GM18502 (cell line): ENCODE measurements at regions not wholly inside any gene's neighbourhood (a gene's known extent, or its start where the extent isn't known, plus 50 kb on each side); places are given as distances from the start of the nearest gene placed in this dataset.

Source experiments
- ATAC-seq: cut with Tn5 transposase; IDR thresholded peaks from one replicate; pipeline ENCODE4 v1.9.1; 2021; ENCODE audit warnings: mild to moderate bottlenecking; ENCODE audit not compliant: unreplicated experiment, poor library complexity

DNA sequence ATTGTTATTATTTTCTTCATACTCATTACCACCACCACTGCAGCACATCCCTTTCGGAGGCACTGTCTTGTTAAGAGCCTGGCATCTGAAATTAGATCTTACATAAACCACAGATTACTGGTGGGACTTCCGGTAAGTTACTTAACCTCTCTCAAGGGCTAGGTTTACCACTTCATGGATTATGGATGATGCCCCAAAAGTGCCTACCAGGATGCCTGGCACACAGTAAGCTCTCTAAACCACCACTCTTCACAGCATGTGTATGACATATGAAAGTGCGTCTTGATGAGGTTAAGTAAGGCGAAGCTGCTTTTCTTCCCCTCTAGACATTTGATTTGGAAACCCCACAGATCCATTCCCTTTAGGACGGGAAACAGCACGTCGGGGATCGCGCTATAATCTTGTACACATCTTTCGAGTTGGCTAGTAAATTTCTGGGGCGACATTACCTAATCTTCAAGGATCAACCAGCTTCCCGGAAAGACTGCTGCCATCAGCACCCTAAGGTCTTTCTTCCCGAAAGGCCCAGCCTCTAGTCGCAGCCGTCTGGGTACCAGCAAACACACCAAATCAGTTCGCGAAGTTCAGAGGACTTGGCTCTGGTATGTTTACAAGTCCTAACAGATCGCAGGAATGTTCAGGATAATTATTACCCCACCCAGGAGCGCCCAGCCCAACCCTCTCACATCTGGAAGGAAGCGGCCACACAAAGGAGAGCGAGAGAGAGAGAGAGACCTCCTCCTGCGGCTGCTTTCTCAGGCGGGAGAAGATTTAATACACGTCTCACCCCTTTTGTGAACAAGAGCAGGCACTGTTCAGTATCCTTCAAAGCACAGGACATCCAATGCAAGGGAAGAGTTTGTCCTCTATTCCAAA is 155.1 kb upstream of the FRMD4B start:
- ATAC-seq, result no peak

DNA sequence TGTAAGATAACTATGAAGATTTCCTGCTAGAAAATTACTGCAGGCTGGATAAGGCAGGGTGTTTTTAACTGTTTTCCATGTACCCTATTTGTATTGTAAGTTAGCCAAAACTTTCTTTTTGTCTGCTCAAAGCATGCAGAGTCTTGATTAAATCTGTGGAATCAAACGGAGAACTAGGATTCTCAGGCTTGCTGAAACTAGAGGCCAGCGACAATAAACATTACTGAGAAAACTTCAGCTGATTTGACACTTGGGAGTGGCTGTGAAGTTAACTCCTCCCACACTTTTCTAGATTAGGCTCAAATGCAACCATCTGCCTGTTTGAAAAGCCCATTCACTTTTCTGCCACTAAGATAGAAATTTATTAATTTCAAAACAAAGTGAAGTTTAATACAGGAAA is 153.2 kb upstream of the FRMD4B start:
- ATAC-seq, result no peak

DNA sequence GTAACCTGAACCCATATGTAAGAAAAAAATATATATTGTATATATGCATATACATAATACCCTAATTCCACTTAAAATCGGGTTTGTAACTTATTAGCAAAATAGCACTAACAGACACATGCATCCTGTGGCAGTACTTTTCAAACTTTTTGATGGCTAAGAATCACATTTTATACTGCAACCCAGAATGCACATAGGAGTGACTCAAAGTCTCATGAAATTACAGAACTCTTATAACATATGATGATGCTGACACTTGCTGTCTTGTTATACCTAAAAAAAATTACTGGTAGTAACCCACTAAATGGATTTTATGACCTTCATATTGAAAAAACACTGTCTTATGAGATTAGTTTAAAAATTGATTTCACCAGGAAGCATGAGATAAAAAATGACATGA is 152.4 kb upstream of the FRMD4B start:
- ATAC-seq, result no peak

DNA sequence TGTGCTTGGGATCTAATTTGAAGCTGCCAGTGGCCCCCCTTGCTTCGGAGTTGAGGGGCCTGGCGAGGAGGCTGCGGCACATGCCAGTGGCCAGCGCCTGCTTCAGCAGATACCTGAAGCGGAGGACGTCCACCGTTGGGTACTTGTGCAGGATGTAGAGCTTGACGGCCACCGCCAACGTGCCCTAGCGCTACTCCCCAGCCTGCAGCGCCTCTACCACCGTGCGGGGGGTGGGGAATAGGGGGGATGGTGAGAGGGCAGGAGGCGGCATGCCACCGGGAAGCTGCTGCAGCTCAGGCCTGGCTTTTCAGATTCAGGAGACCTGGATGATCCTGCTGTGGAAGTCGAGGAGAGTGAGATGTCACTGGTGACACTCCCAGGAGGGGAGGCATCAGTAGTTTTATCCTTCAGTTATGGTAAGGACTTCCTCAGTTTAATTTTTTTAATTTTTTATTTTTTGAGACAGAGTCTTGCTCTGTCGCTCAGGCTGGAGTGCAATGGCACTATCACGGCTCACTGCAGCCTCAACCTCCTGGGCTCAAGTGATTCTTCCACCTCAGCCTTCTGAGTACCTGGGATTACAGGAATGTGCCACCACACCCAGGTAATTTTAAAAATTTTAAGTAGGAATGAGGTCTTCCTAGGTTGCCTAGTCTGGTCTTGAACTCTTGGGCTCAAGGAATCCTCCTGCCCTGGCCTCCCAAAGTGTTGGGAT is 150.6 kb upstream of the FRMD4B start:
- ATAC-seq, result no peak

DNA sequence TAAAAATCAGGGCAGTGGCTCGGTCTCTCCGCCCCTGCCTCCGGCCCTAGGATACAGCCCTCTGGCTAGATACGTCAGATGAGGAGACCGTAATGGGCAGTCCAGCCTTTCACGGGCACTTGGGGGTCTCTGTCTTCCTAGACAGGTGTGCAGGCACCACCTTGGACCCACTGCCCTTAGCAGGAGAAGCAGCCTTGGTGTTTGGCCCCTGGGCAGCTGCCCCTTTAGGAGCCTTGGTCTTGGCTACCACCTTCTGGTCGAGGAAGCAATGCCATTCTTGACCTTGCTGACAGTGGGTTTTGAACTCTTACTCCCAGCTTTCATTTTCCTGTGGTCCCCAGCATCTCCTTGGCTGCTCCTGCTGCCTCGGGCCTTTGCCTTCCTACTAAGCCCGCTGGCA is 149.7 kb upstream of the FRMD4B start:
- no peak for ATAC-seq

DNA sequence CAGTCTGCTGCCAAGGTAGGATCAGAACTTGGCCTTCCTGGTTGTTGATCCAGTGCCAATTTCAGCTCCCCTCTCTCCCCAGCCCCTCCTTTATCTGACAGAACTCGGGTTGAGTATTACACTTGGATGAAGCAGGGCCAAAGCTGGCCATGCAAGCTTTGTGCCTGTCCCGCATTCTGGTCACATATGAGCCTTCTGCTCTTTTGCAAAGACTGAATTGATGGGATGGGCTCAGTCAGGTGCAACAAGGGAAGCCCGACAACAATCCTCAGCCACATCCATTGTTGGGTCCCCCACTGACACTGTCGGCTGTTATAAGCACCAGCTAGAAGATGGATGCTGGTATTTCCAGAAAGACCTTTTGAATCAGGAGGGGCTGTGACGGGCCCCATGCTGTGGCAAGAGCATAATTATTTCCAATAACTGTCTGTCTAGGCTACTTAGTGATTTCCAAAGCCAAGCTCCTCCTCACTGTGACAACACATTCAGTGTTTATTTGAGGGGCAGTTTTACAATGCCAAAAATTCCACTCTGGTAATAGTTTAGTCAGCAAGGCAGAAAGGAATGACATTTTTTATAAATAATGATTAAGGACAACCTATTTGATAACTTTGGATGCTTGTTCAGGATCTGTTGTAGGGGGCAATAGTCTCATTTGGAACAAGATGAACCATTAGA is 146.8 kb upstream of the FRMD4B start:
- ATAC-seq, result no peak

DNA sequence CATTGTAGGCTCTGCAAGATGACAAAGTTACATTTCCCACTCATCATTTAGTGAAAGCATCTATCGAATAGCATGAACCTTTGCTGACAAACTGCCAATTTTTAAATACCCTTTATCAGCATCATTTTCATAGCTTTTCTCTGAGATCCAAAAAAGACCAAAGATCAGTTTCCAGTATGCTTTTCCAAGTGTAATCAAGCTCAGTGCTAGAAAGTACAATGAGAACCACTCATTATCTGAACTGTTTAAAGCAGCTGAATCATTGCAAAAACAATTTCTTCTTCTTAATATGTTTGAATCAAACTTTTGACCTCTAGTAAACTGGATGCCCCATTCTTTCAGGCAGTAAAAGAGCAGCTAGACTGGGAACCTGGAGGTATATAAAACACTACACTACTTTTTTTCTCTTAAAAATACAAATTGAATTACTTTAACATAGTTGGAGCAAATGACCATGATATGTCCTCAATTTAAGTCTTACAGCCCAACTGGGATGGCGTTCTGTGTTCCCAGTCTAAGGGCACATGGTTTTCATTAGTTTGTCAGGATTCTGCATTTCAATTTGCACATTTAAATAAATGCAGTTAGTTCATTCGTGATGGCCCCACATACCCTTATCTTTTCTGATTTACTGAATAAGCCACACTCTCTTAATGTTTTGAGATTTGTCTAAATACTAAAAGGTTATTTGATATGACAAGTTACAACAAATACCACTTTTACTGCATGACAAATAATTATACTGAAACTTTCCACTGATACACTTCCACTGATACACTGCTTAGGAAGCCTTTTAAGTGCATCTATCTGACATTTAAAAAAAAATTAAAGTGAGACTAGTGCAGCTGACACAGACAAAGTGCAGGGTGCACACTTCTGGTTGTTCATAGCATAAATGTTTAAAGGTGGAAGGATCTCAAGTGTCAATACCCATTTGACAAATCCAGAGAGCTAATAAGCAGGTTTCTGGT is 146.0 kb upstream of the FRMD4B start:
- no peak for ATAC-seq

DNA sequence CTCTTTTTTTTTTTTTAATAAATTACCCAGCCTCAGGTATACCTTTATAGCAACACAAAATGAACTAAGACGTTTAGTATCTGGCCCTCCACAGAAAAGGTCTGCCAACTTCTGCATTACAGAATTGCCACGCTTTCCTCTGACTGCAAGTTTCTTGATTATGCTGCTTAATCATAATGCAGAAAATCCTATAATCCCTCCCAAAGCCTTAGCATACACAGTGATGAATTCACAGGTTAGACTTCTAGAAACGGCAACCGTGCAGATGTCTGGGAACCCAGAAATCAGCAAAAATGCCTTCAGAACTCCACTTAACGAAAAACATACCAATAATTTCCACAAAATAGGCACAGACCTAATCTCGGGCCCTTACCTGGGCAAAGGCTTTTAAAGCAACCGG is 144.7 kb upstream of the FRMD4B start:
- no peak for ATAC-seq

DNA sequence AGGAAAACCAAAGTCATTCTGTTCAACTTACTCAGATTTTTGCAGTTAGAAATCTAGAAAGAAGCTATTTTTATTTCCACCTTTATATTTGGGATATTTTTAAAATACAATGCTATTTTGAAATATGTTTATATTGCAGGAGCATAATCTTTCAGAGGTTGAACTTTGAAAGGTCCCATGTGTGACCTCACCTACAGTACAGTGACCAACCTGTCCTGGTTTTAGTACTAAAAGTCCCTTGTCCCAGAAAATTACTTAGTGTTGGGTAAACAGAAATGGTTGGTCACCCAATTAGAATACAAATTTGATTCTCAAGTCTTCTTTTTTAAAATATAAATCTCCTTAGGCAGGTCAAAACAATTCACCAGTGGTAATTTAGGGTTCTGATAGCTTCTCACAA is 141.6 kb upstream of the FRMD4B start:
- no peak for ATAC-seq

DNA sequence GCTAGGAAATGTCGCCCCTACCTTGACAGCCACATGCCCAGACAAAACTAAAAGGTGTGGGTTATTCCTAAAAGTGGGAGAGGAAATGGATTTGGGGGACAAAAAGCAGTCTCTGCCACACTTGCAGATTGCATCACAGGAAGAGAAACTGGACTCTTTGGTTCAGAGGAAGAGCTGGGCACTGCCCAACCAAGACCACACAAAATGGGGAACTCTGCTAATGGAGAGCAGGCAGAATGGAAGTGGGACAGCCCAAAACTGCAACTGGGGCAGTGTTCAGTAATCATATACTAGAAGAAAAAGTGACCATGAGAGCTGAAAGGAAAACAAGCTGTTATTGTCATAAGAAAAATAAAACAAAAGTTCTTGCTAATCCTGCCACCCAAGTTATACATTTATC is 138.9 kb upstream of the FRMD4B start:
- no peak for ATAC-seq

DNA sequence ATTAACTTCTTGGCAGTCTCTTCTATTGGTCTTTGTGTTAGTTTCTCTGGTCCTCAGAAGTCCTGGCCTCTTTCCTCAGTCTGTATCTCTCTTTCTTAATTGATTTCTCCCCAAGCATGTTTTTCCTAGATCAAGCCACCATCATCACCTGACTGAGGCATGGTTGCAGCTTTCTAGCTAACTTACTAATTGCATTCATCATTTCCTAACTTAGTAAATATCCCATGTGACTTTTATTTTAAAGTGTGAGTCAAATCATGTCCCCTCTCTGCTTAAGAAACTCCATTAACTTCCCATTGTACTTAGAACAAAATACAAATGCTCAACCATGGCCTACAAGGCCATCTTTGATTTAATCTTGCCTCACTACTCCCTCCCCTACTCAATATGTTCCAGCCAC is 135.4 kb upstream of the FRMD4B start:
- no peak for ATAC-seq

DNA sequence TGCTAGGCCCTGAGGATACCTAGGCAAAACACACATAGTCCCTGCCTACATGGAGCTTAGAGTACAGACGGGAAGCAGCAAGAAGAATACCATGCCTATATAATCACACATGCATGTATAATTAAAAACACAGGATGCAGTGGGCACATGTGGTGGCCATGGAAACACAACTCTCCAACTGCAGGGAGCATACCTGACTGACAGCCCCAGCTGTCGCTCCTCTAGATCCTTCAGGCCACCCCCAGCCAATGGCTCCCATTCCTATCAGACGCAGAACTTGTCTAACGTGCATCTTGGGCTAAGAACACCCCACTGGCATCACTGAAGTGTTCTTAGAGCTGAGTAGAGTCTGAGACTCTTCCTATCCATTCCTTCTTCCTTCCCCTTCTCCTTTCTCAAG is 125.5 kb upstream of the FRMD4B start:
- ATAC-seq, result no peak

DNA sequence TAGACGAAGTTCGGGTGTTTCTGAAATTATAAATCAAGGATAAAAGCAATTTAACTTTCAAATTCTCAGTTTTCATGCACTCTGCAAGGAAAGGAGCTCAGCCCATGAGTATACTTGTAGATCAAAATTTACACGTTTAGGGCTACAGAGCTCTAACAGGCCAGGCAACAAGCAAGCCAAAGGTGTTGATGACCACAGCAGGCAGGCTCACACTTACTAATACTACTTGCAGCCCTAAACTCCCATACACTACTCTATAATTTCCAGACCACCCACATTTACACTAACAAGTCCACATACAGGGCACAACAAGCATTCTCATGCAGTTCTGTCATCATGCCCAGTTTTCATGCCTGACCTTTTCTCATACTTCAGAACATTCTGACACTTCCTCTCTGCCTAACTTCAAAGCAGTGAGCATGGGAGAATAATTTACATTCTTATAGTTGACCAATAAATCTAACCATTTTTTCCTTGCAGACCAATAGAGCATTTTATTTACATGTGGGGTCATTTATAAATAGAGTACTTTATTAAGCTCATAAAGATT is 124.7 kb upstream of the FRMD4B start:
- ATAC-seq, result no peak

DNA sequence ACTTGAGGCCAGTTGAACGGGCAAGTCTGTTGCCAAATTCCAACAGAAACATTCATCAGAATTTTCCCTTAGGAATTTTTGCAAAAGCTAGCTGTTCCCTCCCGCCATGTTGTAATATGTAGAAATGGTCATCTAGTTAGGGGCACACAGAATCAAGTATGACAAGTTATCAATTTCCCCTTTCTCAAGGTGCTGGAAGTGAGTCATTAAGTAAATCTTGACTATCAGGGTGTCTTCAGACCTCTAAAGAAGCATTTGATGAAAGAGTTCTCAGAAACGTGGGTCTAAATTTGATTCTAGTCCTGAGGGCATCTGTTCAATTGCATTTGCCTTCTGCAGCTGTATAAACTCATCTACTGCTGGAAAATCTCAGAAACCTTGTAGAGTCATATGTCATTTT is 123.4 kb upstream of the FRMD4B start:
- no peak for ATAC-seq

DNA sequence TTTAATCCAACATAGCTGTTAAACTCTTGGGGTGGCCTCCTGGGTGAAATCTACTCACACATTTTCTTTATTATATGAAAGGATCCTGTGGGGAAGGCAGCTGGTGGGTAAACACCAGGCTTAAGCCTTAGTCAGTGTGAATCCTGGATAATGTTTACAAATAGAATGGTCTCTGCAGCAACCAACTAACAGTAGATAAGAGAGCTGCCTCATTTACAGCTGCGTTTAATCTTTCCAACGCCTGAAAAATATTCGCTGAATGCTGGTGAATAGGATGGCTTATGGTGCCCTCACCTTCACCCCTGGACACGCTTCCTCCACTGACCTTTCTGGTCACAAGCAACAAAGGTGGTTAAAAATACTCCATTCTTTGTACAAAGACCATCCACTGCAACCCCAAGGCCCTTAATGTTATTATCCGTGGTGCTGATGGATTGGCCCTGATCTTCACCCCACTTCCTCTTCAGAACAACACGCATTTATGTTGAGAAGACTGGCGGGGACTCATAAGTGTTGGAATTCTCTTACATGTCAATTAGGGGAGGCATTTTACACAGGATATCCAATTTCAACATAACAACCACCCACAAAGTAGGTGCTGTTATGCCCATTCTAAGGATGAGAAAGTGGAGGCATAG is 120.0 kb upstream of the FRMD4B start:
- no peak for ATAC-seq

DNA sequence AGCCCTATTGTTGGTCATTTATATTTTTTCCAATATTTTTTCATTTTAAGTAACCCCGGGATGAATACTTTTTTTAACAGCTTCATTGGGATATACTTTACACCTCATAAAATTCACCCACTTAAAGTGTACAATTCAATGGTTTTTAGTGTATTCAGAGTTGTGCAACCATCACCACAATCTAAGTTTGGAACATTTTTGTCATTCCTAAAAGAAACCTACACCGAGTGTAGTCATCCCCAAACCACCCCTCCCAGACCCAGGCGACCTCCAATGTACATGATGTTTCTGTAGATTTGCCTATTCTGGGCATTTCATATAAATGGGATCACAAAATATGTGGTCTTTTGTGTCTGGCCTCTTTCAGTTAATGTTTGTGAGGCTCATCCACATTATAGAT is 118.3 kb upstream of the FRMD4B start:
- ATAC-seq, result no peak

DNA sequence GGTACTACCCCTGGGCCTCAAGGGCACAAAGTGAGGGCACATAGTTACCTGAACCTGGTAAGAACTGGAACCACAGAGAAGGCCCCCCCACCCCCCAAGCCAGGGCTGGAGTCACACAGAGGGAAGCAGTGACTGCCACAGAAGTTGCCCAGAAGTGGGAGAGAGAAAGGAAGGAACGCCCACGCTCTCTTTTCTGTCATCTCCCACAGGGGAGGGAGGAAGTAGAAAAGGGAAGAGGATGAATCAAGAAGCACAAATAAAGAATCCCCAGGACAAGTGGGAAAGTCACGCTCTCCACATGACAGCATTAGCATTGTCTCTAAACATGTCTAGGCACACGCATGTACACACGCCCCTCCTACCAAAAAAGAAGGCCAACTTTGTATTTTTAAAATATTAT is 114.7 kb upstream of the FRMD4B start:
- ATAC-seq, result no peak

DNA sequence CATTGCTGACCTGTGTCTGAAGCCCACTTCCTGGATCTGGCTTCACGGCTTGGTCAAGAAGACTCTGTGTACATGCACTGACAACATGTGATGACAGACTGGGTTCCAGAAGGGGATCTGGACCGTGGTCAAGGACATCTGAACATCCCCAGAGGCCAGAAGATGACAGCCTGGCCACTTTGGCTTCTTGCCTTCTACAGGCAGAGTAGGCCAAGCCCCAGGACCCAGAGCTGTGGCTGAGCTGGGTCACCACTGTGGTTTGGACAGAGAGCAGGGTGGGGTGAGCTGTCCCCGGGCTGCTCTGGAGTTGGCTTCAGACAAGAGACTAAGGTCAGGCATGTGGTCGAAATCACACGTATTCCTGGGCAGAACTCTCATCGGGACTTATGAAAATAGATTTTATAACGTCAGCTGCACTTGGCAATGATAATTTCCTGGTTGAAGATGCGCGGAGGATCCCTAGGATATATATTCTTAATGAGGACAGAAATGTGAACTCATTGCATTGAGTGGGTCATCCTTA is 114.1 kb upstream of the FRMD4B start:
- no peak for ATAC-seq

DNA sequence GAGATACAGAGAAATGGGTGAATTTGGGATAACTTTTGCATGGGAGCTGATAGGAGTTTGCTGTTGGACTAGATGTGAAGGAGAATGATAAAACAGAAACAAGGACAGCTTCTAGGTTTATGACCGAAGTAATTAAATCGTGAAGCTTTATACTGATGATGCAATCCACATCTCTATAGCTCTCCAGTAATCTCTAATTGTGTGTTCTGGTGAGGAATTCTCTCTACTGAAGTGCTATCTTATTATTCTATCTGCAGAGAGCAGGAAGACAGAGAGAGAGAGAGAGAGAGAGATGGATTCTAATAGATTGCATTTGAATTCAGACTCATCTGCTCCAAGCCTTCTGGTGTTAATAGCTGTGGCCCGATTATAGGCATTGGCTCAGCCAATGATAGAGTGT is 113.5 kb upstream of the FRMD4B start:
- ATAC-seq, result no peak
